Forelimb muscle (tissue), 1 donor: ENCODE measurements at regions not wholly inside any gene's neighbourhood (a gene's known extent, or its start where the extent isn't known, plus 50 kb on each side); places are given as distances from the start of the nearest gene placed in this dataset.
"Not testable (repeated sequence)": the region's sequence is repeated elsewhere in the genome, so short reads cannot be mapped to it uniquely, and the experiment has no call there.

Source experiments
- DNase-seq: peaks from one replicate; pipeline ENCODE4 v3.0.0-alpha.2; 2013; ENCODE audit warnings: low read depth

GRCh38 chr2:241982706-241983570 is 113.4 kb downstream of the RTP5 start:
- DNase-seq, result no peak

GRCh38 chr2:241983571-241984270 is 114.2 kb downstream of the RTP5 start:
- DNase-seq, result no peak

GRCh38 chr2:241984271-241984655 is 114.7 kb downstream of the RTP5 start:
- DNase-seq, result no peak

GRCh38 chr2:241984658-241985057 is 115.1 kb downstream of the RTP5 start:
- DNase-seq, result no peak

- DNase-seq, result not testable (repeated sequence)
These were observed 115.8 kb downstream of the RTP5 start for GRCh38 chr2:241985161-241985985.

GRCh38 chr2:241985986-241986329 is 116.4 kb downstream of the RTP5 start:
- DNase-seq, result no peak

GRCh38 chr2:241986836-241987641 is 117.5 kb downstream of the RTP5 start:
- DNase-seq, result no peak

- no peak for DNase-seq
These were observed 118.2 kb downstream of the RTP5 start for GRCh38 chr2:241987726-241988125.

GRCh38 chr2:241988146-241988545 is 118.6 kb downstream of the RTP5 start:
- DNase-seq, result no peak

GRCh38 chr2:241989074-241989473 is 119.5 kb downstream of the RTP5 start:
- DNase-seq, result no peak

- no peak for DNase-seq
These were observed 120.9 kb downstream of the RTP5 start for GRCh38 chr2:241990466-241990865.

- no peak for DNase-seq
These were observed 121.8 kb downstream of the RTP5 start for GRCh38 chr2:241991299-241991698.

- DNase-seq, result no peak
These were observed 123.2 kb downstream of the RTP5 start for GRCh38 chr2:241992753-241993152.

- DNase-seq, result no peak
These were observed 124.0 kb downstream of the RTP5 start for GRCh38 chr2:241993386-241994005.

GRCh38 chr2:241994086-241994485 is 124.6 kb downstream of the RTP5 start:
- DNase-seq, result no peak

- DNase-seq, result no peak
These were observed 125.2 kb downstream of the RTP5 start for GRCh38 chr2:241994556-241995213.

GRCh38 chr2:241996100-241996499 is 126.6 kb downstream of the RTP5 start:
- DNase-seq, result no peak

- no peak for DNase-seq
These were observed 127.5 kb downstream of the RTP5 start for GRCh38 chr2:241997017-241997416.

- no peak for DNase-seq
These were observed 129.7 kb downstream of the RTP5 start for GRCh38 chr2:241999184-241999583.

- no peak for DNase-seq
These were observed 132.3 kb downstream of the RTP5 start for GRCh38 chr2:242001853-242002252.
